GM21515 (cell line): ENCODE measurements at regions not wholly inside any gene's neighbourhood (a gene's known extent, or its start where the extent isn't known, plus 50 kb on each side); places are given as distances from the start of the nearest gene placed in this dataset.

Experiments used
- ATAC-seq: cut with Tn5 transposase; IDR thresholded peaks from one replicate; pipeline ENCODE4 v1.9.1; 2021; ENCODE audit not compliant: unreplicated experiment

- no peak for ATAC-seq
Observed at GRCh38 chr5:156232251-156232869, 94.6 kb upstream of the SGCD start.

- ATAC-seq: no peak
Observed at GRCh38 chr5:156237361-156237760, 89.6 kb upstream of the SGCD start.

GRCh38 chr5:156239800-156240199, 87.2 kb upstream of the SGCD start:
- no peak for ATAC-seq

- ATAC-seq: no peak
Observed at GRCh38 chr5:156240414-156240813, 86.5 kb upstream of the SGCD start.

- ATAC-seq: no peak
Observed at GRCh38 chr5:156241266-156241665, 85.7 kb upstream of the SGCD start.

- ATAC-seq: no peak
Observed at GRCh38 chr5:156245895-156246294, 81.1 kb upstream of the SGCD start.

- ATAC-seq: no peak
Observed at GRCh38 chr5:156251076-156251475, 75.9 kb upstream of the SGCD start.

- ATAC-seq: no peak
Observed at GRCh38 chr5:156253130-156253529, 73.8 kb upstream of the SGCD start.

- no peak for ATAC-seq
Observed at GRCh38 chr5:156254196-156254595, 72.8 kb upstream of the SGCD start.

- ATAC-seq: no peak
Observed at GRCh38 chr5:156256642-156257041, 70.3 kb upstream of the SGCD start.

- ATAC-seq: no peak
Observed at GRCh38 chr5:156258934-156259333, 68.0 kb upstream of the SGCD start.

GRCh38 chr5:156259618-156260017, 67.3 kb upstream of the SGCD start:
- no peak for ATAC-seq

GRCh38 chr5:156261275-156261939, 65.6 kb upstream of the SGCD start:
- ATAC-seq: no peak

GRCh38 chr5:156271569-156271968, 55.4 kb upstream of the SGCD start:
- no peak for ATAC-seq

GRCh38 chr5:156272139-156272538, 54.8 kb upstream of the SGCD start:
- no peak for ATAC-seq

- no peak for ATAC-seq
Observed at GRCh38 chr5:156273325-156273724, 53.6 kb upstream of the SGCD start.

GRCh38 chr5:156274453-156274852, 52.5 kb upstream of the SGCD start:
- no peak for ATAC-seq
